Large intestine (tissue), 3 donors: ENCODE measurements at regions not wholly inside any gene's neighbourhood (a gene's known extent, or its start where the extent isn't known, plus 50 kb on each side); places are given as distances from the start of the nearest gene placed in this dataset.
A peak's percentile ranks its signal among the peaks of the same experiment; 100 is the strongest.

ENCODE experiments used
- DNase-seq, 2 donors: peaks; one replicate each; pipeline versions ENCODE4 v3.0.0 to v3.0.0-alpha.2; 2013
- H3K27ac ChIP-seq: one replicate; pipeline ENCODE4 v1.5.1; 2013; ENCODE audit warnings: low read length
- H3K27me3 ChIP-seq: 2 replicates; pipeline ENCODE4 v1.6.1; 2013; ENCODE audit warnings: low read length; ENCODE audit not compliant: control insufficient read depth, insufficient read depth
- H3K36me3 ChIP-seq: 2 replicates; pipeline ENCODE4 v1.6.1; 2013; ENCODE audit warnings: low read length; ENCODE audit not compliant: control insufficient read depth, insufficient read depth
- H3K4me1 ChIP-seq: one replicate; pipeline ENCODE4 v1.6.1; 2013; ENCODE audit warnings: low read length; ENCODE audit not compliant: control insufficient read depth, insufficient read depth
- H3K4me3 ChIP-seq: one replicate; pipeline ENCODE4 v1.5.1; 2013; ENCODE audit warnings: low read length
- H3K9me3 ChIP-seq: one replicate; pipeline ENCODE4 v1.6.1; 2013; ENCODE audit warnings: mild to moderate bottlenecking, low read depth, low read length, moderate library complexity; ENCODE audit not compliant: control insufficient read depth
- WGBS: methylation state at CpG from one replicate; pipeline ENCODE4 v1.1.5; 2013; ENCODE audit warnings: low lambda C conversion rate; ENCODE audit not compliant: insufficient coverage; 5-methylcytosine and 5-hydroxymethylcytosine counted together

- no peak overlapping the region for H3K4me3 ChIP-seq
- WGBS = no CpG with 5 or more reads among the region's 5 CpGs
Measured at GRCh38 chr13:30088312-30088855, 219.0 kb downstream of the KATNAL1 start.

GRCh38 chr13:30085087-30085486, 222.3 kb downstream of the KATNAL1 start:
- WGBS = 71% methylated on average over 1 of the region's 1 CpG
- Histone ChIP-seq H3K36me3 (no peaks in the 10 kb centered on the region), H3K4me1 (no peaks in the 10 kb centered on the region), H3K9me3 (no peaks in the 10 kb centered on the region), H3K4me3 (no peak overlapping the region), H3K27me3 (no peaks in the 10 kb centered on the region), H3K27ac (no peak overlapping the region)
- DNase-seq = no peak

More at GRCh38 chr13:30088312-30088855, 219.0 kb downstream of the KATNAL1 start:
- Histone ChIP-seq H3K9me3 (no peaks in the 10 kb centered on the region), H3K27ac (no peak overlapping the region), H3K4me1 (no peaks in the 10 kb centered on the region), H3K36me3 (no peaks in the 10 kb centered on the region), H3K27me3 (no peaks in the 10 kb centered on the region)
- DNase-seq = no peak

GRCh38 chr13:30082391-30082790, 225.0 kb downstream of the KATNAL1 start:
- WGBS = 67% methylated on average over 1 of the region's 5 CpGs
- DNase-seq = no peak
- Histone ChIP-seq H3K27me3 (no peaks in the 10 kb centered on the region), H3K4me1 (no peaks in the 10 kb centered on the region), H3K9me3 (no peaks in the 10 kb centered on the region), H3K4me3 (no peak overlapping the region), H3K36me3 (no peaks in the 10 kb centered on the region), H3K27ac (no peak overlapping the region)

- DNase-seq = no peak
- Histone ChIP-seq H3K9me3 (no peaks in the 10 kb centered on the region), H3K4me1 (no peaks in the 10 kb centered on the region), H3K27ac (no peak overlapping the region), H3K36me3 (no peaks in the 10 kb centered on the region), H3K4me3 (no peak overlapping the region), H3K27me3 (no peaks in the 10 kb centered on the region)
Measured at GRCh38 chr13:30081331-30081730, 226.0 kb downstream of the KATNAL1 start.

GRCh38 chr13:30079501-30079900, 227.8 kb downstream of the KATNAL1 start:
- Histone ChIP-seq H3K4me1 (no peaks in the 10 kb centered on the region), H3K4me3 (no peak overlapping the region), H3K27me3 (no peaks in the 10 kb centered on the region), H3K9me3 (no peaks in the 10 kb centered on the region), H3K27ac (no peak overlapping the region), H3K36me3 (no peaks in the 10 kb centered on the region)
- 100% methylated on average over 1 of the region's 9 CpGs for WGBS
- DNase-seq = no peak

GRCh38 chr13:30078059-30078458, 227.6 kb upstream of the UBL3 start:
- peaks cover under 1% of the 10 kb centered on the region for H3K4me1 ChIP-seq
- no peaks in the 10 kb centered on the region for H3K9me3 ChIP-seq
- no peaks in the 10 kb centered on the region for H3K36me3 ChIP-seq
- no peaks in the 10 kb centered on the region for H3K27me3 ChIP-seq
- no peak for DNase-seq
- H3K4me3 ChIP-seq = no peak overlapping the region
- no peak overlapping the region for H3K27ac ChIP-seq
- WGBS = no CpG with 5 or more reads among the region's 10 CpGs

- no peak for DNase-seq
- Histone ChIP-seq H3K27ac (no peak overlapping the region), H3K36me3 (no peaks in the 10 kb centered on the region), H3K9me3 (no peaks in the 10 kb centered on the region), H3K4me3 (no peak overlapping the region), H3K27me3 (no peaks in the 10 kb centered on the region), H3K4me1 (peaks cover 8% of the 10 kb centered on the region)
- WGBS = no CpG with 5 or more reads among the region's 4 CpGs
Measured at GRCh38 chr13:30077240-30077735, 226.9 kb upstream of the UBL3 start.

- Histone ChIP-seq H3K9me3 (no peaks in the 10 kb centered on the region), H3K27ac (no peak overlapping the region), H3K27me3 (no peaks in the 10 kb centered on the region), H3K4me3 (no peak overlapping the region), H3K4me1 (peaks cover 13% of the 10 kb centered on the region), H3K36me3 (no peaks in the 10 kb centered on the region)
- 100% methylated on average over 2 of the region's 10 CpGs for WGBS
- DNase-seq = no peak
Measured at GRCh38 chr13:30074955-30075614, 224.7 kb upstream of the UBL3 start.

GRCh38 chr13:30074431-30074830, 224.0 kb upstream of the UBL3 start:
- H3K4me1 ChIP-seq = peaks cover 13% of the 10 kb centered on the region
- DNase-seq = no peak

GRCh38 chr13:30072818-30073186, 222.4 kb upstream of the UBL3 start:
- H3K4me1 ChIP-seq = peaks cover 13% of the 10 kb centered on the region
- H3K4me3 ChIP-seq = no peak overlapping the region
- H3K27ac ChIP-seq = peak overlapping the region; percentile 90
- no peaks in the 10 kb centered on the region for H3K27me3 ChIP-seq
- WGBS = 60% methylated on average over 1 of the region's 2 CpGs
- no peaks in the 10 kb centered on the region for H3K36me3 ChIP-seq
- no peak for DNase-seq
- no peaks in the 10 kb centered on the region for H3K9me3 ChIP-seq

More at GRCh38 chr13:30074431-30074830, 224.0 kb upstream of the UBL3 start:
- Histone ChIP-seq H3K36me3 (no peaks in the 10 kb centered on the region), H3K4me3 (no peak overlapping the region), H3K27me3 (no peaks in the 10 kb centered on the region), H3K9me3 (no peaks in the 10 kb centered on the region), H3K27ac (no peak overlapping the region)
- WGBS = 80% methylated on average over 1 of the region's 3 CpGs
